ENCODE measurements at regions not wholly inside any gene's neighbourhood (a gene's known extent, or its start where the extent isn't known, plus 50 kb on each side); places are given as distances from the start of the nearest gene placed in this dataset.
"Not testable (repeated sequence)": the region's sequence is repeated elsewhere in the genome, so short reads cannot be mapped to it uniquely, and the experiment has no call there.

DNA sequence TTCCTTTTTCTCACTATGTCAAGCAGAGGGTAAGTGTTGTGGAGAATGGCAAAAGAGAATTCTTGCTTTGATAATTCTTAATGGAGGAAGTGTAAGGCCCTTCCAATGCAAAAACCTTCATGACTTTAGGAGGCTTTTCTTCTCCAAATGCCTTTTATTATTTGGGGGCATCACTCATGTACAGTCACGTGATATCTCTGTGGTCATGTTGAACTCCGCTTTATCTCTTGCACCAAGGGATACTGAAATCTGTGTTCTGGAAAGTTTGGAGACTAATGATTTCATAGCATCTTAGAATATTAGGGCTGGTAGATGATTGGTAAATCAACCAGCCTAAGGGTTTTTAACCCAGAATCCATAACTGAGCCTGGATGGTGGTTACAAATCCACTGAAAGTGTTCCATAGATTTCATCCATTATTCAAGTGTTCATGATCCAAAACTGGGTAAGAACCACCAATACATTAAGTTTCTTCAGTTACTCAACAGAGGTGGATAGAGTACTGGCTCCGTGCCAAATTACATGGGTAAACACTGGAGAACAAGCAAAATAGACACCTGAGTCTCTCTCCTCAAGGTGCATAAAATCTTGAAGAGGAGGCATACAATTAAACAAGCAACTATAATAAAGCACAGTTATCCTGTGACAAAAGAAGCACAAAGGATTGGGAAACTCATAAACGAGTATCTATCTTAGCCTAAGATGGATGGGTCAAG lies 169.6 kb upstream of the EPHA4 start:
- peaks cover 7% of the 10 kb centered on the region for H3K9me3 Mint-ChIP-seq
- H3K27me3 Mint-ChIP-seq = no peaks in the 10 kb centered on the region
- H3K36me3 Mint-ChIP-seq (ENCODE audit: low read depth) = no peaks in the 10 kb centered on the region
- no peak overlapping the region for H3K4me3 Mint-ChIP-seq
- no peaks in the 10 kb centered on the region for H3K4me1 Mint-ChIP-seq
- no peak for ATAC-seq (replicated peaks)
- H3K27ac Mint-ChIP-seq = no peak overlapping the region

DNA sequence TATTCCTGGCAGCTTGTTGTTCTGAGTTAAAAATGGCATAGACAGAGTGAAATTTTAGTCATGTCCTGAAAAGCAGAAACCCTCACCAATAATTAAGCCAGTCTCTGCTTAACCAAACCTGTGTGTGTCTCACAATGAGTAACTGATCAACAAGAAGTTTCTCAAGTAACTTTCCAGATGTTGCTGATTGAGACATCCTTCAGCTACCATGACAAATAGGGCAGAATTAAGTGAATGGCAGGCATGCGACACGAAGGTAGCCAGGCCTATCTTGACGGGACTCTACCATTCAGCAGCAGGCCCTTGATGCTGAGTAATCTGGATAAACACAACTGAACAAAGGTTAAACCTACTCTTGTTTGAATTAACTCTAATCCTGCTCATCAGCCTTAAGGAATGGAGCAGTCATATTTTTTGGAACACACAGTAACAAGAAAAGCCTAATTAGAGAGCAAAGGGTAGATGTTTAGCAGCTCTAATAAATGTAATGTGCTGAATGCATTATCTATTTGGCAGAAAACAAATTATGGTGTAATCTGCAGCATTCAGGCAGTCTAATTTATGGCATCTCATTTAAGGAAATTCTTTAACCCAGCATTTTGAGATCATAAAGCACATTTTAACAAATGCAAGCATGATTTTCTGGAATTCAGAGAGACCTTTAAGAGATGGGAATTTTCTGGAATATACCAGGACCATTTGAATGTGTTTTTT lies 159.5 kb upstream of the EPHA4 start:
- H3K4me1 Mint-ChIP-seq = no peaks in the 10 kb centered on the region
- no peak overlapping the region for H3K27ac Mint-ChIP-seq
- no peak for ATAC-seq (replicated peaks)
- no peaks in the 10 kb centered on the region for H3K27me3 Mint-ChIP-seq
- H3K36me3 Mint-ChIP-seq (ENCODE audit: low read depth) = no peaks in the 10 kb centered on the region
- H3K4me3 Mint-ChIP-seq = no peak overlapping the region
- no peaks in the 10 kb centered on the region for H3K9me3 Mint-ChIP-seq

DNA sequence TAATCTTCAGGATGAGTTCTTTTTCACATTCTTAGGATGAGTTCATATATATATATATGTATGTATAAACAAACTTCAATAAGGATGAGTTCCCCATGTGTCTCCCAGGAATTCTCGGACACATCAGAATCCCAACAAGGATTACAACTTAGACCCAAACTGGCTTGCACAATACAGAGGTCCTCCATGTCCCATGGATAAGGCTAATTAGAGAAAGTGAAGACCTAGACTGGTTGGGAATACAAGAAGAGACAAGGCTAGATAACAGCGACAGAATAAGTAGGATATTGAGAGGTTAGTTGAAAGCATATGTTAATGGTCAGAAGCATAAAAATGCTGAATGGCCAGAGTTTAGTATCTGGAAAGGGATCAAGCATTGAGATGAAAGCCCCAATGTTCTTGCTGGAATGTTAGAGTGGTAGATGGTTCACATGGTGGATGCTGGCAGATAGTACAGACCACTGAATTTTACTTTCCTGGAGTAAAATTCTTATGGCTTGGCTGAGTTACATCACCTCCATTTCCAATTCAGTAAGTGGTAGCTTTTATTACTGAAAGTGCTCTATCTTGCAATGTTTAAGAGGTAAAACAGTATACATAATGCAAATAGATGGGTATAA lies 154.9 kb upstream of the EPHA4 start:
- Mint-ChIP-seq H3K4me1 (no peaks in the 10 kb centered on the region), H3K27me3 (peaks cover 5% of the 10 kb centered on the region), H3K9me3 (peaks cover 8% of the 10 kb centered on the region), H3K27ac (no peak overlapping the region), H3K36me3 (ENCODE audit: low read depth) (peaks cover 8% of the 10 kb centered on the region), H3K4me3 (no peak overlapping the region)
- ATAC-seq (replicated peaks) = peak; percentile 36

DNA sequence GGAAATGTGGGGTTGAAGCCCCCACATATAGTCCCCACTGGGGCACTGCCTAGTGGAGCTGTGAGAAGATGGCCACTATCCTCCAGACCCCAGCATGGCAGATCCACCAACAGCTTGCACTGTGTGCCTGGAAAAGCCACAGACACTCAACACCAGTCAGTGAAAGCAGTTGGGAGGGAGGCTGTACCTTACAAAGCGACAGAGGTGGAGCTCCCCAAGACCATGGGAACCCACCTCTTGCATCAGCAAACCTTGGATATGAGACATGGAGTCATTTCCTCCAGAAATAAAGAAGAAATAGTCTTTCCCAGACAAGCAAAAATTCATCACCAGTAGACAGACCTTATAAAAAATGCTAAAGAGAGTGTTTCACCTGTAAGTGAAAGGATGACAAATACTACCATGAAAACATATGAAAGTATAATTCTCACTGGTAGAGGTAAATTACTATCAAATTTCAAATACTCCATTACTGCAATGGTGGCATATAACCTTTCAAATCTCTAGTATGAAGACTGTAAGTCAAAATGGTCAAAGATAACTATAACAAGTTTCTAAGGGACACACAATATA lies 152.6 kb upstream of the EPHA4 start:
- Mint-ChIP-seq H3K9me3 (peaks cover 8% of the 10 kb centered on the region), H3K4me1 (no peaks in the 10 kb centered on the region), H3K36me3 (ENCODE audit: low read depth) (peaks cover 8% of the 10 kb centered on the region), H3K27me3 (peaks cover 5% of the 10 kb centered on the region), H3K27ac (peak overlapping the region; percentile 32), H3K4me3 (no peak overlapping the region)
- peak; percentile 58 for ATAC-seq (replicated peaks)

DNA sequence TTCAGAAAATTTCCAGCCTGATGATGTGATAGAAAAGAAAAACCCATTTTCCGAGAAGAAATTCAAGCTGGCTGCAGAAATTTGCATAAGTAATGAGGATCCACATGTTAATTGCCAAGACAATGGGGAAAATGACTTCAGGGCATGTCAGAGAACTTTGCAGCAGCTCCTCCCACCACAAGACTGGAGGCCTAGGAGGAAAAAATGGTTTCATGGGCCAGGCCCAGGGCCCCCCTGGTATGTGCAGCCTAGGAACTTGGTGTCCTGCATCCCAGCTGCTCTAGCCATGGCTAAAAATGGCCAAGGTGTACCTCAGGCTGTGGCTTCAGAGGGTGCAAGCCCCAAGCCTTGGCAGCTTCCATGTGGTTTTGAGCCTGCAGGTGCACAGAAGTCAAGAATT lies 152.0 kb upstream of the EPHA4 start:
- H3K9me3 Mint-ChIP-seq = peaks cover 12% of the 10 kb centered on the region
- not testable (repeated sequence) for H3K4me3 Mint-ChIP-seq; H3K4me1 Mint-ChIP-seq; H3K27me3 Mint-ChIP-seq; H3K36me3 Mint-ChIP-seq (ENCODE audit: low read depth); H3K27ac Mint-ChIP-seq
- peak; percentile 24 for ATAC-seq (replicated peaks)

DNA sequence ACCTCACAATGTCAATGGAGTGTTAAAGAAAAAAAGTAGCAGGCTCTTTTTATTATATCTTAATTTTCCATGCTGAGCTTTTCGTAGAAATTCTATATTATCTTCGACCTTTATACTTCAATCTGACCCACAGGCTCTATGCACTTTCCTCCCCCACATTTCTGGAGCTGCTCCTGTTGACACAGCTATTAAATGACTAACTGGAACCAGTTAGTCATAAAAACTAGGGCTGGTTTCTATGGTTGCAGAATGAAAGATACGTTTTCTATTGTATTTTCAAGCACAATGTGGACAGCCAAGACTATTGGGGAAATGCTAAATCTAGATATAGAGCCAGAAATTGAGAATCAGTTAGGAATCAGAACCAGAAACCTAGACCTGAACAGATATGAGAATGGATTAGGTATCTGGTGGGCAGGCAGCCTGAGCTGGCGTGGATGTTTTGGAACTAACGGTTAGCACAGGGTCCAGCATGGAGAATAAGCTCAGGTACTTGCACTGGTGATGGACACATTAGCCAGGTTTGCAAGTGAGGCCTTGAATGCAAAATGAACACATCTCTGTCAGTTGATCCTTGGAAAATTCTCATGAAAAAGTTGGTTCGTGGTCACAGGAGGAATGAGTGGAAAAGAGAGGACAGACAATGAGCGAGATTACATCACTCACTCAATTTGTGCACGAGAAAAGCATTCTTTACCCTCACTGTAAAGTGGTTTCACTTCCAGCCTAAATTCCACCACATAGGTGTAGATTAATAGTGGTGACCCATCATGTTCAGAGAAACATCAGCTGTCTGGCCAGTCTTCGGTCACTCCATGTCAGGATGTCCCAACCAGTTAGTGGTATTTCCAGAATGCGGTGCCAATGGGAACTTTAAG lies 144.6 kb upstream of the EPHA4 start:
- Mint-ChIP-seq H3K4me1 (no peaks in the 10 kb centered on the region), H3K27ac (no peak overlapping the region)
- peak; percentile 24 for ATAC-seq (replicated peaks)

DNA sequence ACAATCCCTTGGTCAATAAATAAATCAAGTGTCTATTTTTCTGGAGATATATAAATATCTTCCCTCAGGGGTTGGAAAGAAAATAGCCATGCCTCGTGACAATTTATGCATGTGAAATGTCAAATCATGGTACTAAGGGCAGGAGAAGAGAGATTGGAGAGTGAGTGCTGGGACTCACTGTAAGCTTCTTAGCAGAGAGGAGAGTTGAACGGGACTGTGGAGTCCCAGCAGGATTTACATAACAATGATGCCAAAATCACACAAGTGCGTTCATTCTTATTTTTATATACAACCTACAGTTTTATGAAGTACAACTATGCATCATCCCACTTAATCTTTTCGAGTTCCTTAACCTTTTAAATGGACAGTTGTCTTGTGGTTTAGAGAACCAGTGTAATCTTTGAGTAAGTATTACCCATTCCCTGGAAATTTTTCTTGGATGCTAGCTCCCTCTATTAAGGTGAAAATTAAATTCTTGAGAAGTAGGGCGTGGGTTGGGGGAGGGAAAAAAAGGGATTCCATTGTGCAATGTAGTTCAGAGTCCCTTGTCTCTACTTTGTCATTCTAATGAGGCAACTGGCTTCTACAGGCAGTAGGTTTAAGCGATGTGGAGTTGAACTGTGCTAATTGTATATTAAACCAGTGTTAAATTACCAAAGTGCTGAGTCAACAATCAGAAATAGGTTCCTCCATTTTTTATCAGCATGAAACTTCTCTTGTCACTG lies 143.6 kb upstream of the EPHA4 start:
- no peak for ATAC-seq (replicated peaks)
- H3K27me3 Mint-ChIP-seq = peaks cover 3% of the 10 kb centered on the region

More for the DNA sequence above, 144.6 kb upstream of the EPHA4 start:
- Mint-ChIP-seq H3K27me3 (no peaks in the 10 kb centered on the region), H3K36me3 (ENCODE audit: low read depth) (no peaks in the 10 kb centered on the region), H3K9me3 (peaks cover 4% of the 10 kb centered on the region), H3K4me3 (no peak overlapping the region)

DNA sequence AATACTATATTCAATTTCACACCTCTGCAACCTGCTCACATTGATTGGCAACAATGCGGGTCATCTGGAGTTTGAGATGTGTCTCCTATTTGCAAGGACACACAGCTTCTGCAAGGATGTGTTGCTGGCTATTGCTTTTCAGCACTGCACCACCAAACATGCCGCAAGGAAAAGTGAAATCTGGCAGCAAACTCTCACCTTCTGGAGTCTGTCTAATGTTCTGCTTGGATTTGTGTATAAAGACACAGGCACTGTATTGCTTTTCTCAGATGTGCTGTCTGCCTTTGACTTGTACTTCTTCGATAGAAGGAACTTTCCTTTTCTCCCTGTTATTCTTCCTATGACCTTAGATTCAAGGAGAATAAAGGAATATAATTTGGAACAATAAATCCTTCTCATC lies 138.6 kb upstream of the EPHA4 start:
- ATAC-seq (replicated peaks) = no peak
- no peaks in the 10 kb centered on the region for H3K4me1 Mint-ChIP-seq
- no peak overlapping the region for H3K27ac Mint-ChIP-seq
- peaks cover 7% of the 10 kb centered on the region for H3K27me3 Mint-ChIP-seq
- H3K4me3 Mint-ChIP-seq = no peak overlapping the region
- no peaks in the 10 kb centered on the region for H3K36me3 Mint-ChIP-seq (ENCODE audit: low read depth)
- H3K9me3 Mint-ChIP-seq = no peaks in the 10 kb centered on the region

More for the DNA sequence above, 143.6 kb upstream of the EPHA4 start:
- Mint-ChIP-seq H3K4me1 (no peaks in the 10 kb centered on the region), H3K36me3 (ENCODE audit: low read depth) (no peaks in the 10 kb centered on the region), H3K9me3 (peaks cover 4% of the 10 kb centered on the region), H3K27ac (no peak overlapping the region), H3K4me3 (no peak overlapping the region)

DNA sequence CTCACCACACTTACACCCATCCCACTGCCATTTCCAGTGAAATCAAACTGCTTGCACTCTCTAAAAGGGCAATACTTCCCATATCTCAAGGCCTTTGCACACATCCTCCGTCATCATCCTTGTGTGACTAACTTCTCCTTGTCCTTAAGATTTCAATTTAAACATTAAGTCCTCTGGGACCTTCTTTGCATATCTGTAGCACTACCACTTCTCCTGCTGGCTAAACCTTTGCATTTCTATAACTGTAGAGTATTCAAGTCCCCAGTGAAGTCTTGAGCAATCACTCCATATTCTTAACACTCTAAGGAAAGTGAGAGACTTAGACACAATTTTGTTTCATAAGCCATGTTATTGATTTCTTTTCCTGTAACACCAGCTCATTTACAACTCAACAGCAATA lies 136.8 kb upstream of the EPHA4 start:
- ATAC-seq (replicated peaks) = no peak
- H3K4me1 Mint-ChIP-seq = no peaks in the 10 kb centered on the region
- H3K36me3 Mint-ChIP-seq (ENCODE audit: low read depth) = no peaks in the 10 kb centered on the region
- no peak overlapping the region for H3K27ac Mint-ChIP-seq
- H3K9me3 Mint-ChIP-seq = no peaks in the 10 kb centered on the region
- H3K4me3 Mint-ChIP-seq = no peak overlapping the region
- H3K27me3 Mint-ChIP-seq = peaks cover 11% of the 10 kb centered on the region

DNA sequence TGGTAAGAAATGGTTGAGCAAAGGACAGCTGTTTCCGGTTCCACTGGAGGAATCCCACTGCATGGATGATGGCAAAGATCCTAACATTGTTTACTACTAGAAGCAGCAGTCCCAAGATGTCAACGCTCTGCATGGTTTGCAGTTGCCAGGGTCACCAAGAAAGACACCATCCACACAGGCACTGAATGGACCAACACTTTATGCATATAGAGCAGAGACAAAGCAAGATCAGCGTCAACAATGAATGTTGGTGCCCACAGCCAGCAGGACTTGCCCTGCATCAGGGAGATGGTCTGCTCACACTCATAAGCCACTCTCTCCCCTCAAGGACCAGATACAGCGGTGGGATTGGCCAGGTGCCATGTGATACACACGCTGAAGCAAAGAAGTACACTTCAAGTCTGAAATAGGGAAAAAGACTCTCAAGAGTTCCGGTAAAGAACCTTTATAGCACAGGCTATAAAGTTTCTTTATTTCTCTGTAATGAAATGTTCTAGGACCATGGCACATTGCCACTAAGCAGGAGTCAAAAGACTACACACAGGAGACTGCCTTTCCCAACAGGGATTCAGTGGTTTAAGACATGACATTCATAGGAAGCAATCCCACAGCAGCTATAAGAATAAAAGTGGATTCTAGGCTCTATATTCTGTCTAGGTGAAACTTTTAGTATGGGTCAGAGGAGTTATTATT lies 133.2 kb upstream of the EPHA4 start:
- no peak for ATAC-seq (replicated peaks)
- Mint-ChIP-seq H3K4me3 (no peak overlapping the region), H3K9me3 (no peaks in the 10 kb centered on the region), H3K27ac (no peak overlapping the region), H3K27me3 (peaks cover 8% of the 10 kb centered on the region), H3K36me3 (ENCODE audit: low read depth) (no peaks in the 10 kb centered on the region), H3K4me1 (no peaks in the 10 kb centered on the region)

DNA sequence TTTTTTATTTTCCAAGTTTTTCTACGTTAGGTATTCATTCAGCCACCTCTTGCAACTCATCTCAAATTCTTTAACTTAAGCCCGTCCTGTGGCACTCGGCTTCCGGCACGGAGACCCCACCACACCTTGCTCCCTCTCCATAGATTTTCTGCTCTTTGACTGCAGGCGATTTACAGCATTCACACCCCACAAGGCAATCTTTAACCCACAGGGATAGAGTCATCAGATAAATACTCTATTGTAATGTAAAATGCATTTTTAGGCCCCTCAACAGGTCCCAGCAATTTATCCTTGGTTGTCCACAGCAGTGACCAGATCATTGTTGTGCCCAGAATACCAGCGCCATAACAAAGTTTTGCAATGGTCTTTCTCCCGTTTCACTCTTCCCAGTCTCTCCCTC lies 132.3 kb upstream of the EPHA4 start:
- H3K36me3 Mint-ChIP-seq (ENCODE audit: low read depth) = no peaks in the 10 kb centered on the region
- H3K9me3 Mint-ChIP-seq = no peaks in the 10 kb centered on the region
- peaks cover 8% of the 10 kb centered on the region for H3K27me3 Mint-ChIP-seq
- no peak for ATAC-seq (replicated peaks)
- no peaks in the 10 kb centered on the region for H3K4me1 Mint-ChIP-seq
- no peak overlapping the region for H3K4me3 Mint-ChIP-seq
- H3K27ac Mint-ChIP-seq = no peak overlapping the region

DNA sequence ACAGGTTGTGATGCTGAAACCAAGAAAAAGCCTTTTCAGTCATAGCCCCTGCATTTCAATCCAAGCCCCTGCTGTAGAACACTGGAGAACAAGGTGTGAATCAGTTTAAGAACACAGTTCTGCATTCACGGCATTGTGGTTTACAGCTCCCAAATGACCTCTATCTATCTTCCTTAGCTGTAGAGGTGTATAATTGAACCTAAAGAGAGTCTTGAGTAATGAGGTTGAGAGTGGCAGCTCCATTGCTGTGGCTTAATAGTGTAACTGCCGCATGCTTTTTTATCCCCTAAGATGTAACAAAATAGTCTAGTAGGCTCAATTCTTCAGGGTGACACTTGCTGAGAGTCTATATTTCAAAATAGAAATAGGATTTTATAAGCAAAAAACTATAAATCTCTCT lies 121.3 kb upstream of the EPHA4 start:
- no peaks in the 10 kb centered on the region for H3K36me3 Mint-ChIP-seq (ENCODE audit: low read depth)
- no peak overlapping the region for H3K27ac Mint-ChIP-seq
- H3K4me3 Mint-ChIP-seq = no peak overlapping the region
- H3K4me1 Mint-ChIP-seq = no peaks in the 10 kb centered on the region
- no peaks in the 10 kb centered on the region for H3K9me3 Mint-ChIP-seq
- peaks cover 12% of the 10 kb centered on the region for H3K27me3 Mint-ChIP-seq
- ATAC-seq (replicated peaks) = no peak

DNA sequence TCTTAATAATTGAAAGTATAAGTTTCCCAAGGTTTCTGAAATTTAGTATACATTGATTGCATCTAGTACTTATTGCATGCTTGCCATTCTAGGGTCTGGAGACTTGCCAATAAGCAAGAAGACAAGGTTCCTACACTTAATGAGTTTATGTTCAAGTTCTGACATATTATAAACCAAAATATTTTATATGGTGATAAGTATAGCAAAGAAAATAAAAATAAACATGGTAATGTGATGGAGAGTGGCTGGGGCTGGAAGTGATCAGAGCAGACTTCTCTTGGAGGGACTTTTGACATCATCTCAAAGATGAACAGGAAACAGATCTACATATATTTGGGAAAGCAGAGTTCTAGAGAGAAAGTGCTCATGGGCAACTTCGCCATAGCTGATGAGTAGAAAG lies 119.5 kb upstream of the EPHA4 start:
- Mint-ChIP-seq H3K4me3 (no peak overlapping the region), H3K27me3 (peaks cover 12% of the 10 kb centered on the region), H3K36me3 (ENCODE audit: low read depth) (no peaks in the 10 kb centered on the region), H3K4me1 (no peaks in the 10 kb centered on the region), H3K9me3 (no peaks in the 10 kb centered on the region), H3K27ac (no peak overlapping the region)
- no peak for ATAC-seq (replicated peaks)
